ENCODE measurements at regions not wholly inside any gene's neighbourhood (a gene's known extent, or its start where the extent isn't known, plus 50 kb on each side); places are given as distances from the start of the nearest gene placed in this dataset.

GRCh38 chr2:17282245-17282644 is 236.0 kb downstream of the RAD51AP2 start:
- no peak for DNase-seq (ENCODE audit: low spot score)
- TF ChIP-seq, protein P1, sequence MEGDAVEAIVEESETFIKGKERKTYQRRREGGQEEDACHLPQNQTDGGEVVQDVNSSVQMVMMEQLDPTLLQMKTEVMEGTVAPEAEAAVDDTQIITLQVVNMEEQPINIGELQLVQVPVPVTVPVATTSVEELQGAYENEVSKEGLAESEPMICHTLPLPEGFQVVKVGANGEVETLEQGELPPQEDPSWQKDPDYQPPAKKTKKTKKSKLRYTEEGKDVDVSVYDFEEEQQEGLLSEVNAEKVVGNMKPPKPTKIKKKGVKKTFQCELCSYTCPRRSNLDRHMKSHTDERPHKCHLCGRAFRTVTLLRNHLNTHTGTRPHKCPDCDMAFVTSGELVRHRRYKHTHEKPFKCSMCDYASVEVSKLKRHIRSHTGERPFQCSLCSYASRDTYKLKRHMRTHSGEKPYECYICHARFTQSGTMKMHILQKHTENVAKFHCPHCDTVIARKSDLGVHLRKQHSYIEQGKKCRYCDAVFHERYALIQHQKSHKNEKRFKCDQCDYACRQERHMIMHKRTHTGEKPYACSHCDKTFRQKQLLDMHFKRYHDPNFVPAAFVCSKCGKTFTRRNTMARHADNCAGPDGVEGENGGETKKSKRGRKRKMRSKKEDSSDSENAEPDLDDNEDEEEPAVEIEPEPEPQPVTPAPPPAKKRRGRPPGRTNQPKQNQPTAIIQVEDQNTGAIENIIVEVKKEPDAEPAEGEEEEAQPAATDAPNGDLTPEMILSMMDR (conservative IDR thresholded peaks at IDR 0.05; ENCODE audit: low read depth): no peak
- ChIA-PET POLR2A (ENCODE audit: low non-redundant PET) (no interaction called here), CTCF (no interaction called here)
- H3K27ac ChIP-seq: no peak overlapping the region

- ChIA-PET CTCF (no interaction called here), POLR2A (ENCODE audit: low non-redundant PET) (no interaction called here)
- no peak overlapping the region for H3K27ac ChIP-seq
- TF ChIP-seq, protein P1 (conservative IDR thresholded peaks at IDR 0.05; ENCODE audit: low read depth): no peak
- no peak for DNase-seq (ENCODE audit: low spot score)
These were observed 242.0 kb downstream of the RAD51AP2 start for GRCh38 chr2:17276220-17276619.

- ChIA-PET CTCF (no interaction called here), POLR2A (ENCODE audit: low non-redundant PET) (no interaction called here)
- H3K27ac ChIP-seq: no peak overlapping the region
- TF ChIP-seq, protein P1 (conservative IDR thresholded peaks at IDR 0.05; ENCODE audit: low read depth): no peak
- DNase-seq (ENCODE audit: low spot score): no peak
These were observed 245.4 kb downstream of the RAD51AP2 start for GRCh38 chr2:17272652-17273525.

DNA sequence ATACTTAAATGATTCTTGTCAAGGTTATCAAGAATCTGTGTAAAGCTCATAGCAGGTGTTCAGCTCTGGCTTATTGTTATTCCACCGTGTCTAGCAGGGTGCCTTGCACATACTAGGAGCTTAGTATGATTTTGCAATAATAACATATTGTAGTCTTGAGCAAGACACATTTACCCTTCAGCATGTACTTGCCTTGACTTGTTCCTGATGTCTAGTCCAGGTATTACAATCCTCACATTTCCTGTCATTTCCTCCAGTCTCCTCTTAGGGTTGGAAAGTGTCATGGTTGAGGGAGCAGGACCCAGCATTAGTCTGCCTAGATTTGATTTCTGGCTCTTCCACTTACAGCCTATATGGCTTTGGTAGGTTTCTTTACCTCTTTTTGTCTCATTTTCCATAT is 246.1 kb downstream of the RAD51AP2 start:
- TF ChIP-seq, protein P1 (conservative IDR thresholded peaks at IDR 0.05; ENCODE audit: low read depth): no peak
- DNase-seq (ENCODE audit: low spot score): peak; percentile 58
- H3K27ac ChIP-seq: no peak overlapping the region
- ChIA-PET CTCF (no interaction called here), POLR2A (ENCODE audit: low non-redundant PET) (no interaction called here)

GRCh38 chr2:17271416-17271815 is 246.8 kb downstream of the RAD51AP2 start:
- TF ChIP-seq, protein P1 (conservative IDR thresholded peaks at IDR 0.05; ENCODE audit: low read depth): no peak
- CTCF ChIA-PET: no interaction called here
- POLR2A ChIA-PET (ENCODE audit: low non-redundant PET): no interaction called here
- DNase-seq (ENCODE audit: low spot score): no peak
- no peak overlapping the region for H3K27ac ChIP-seq

GRCh38 chr2:17270894-17271293 is 247.3 kb downstream of the RAD51AP2 start:
- CTCF ChIA-PET: no interaction called here
- TF ChIP-seq, protein P1 (conservative IDR thresholded peaks at IDR 0.05; ENCODE audit: low read depth): no peak
- no peak overlapping the region for H3K27ac ChIP-seq
- DNase-seq (ENCODE audit: low spot score): no peak
- POLR2A ChIA-PET (ENCODE audit: low non-redundant PET): no interaction called here
